GM18502 (cell line): ENCODE measurements at regions not wholly inside any gene's neighbourhood (a gene's known extent, or its start where the extent isn't known, plus 50 kb on each side); places are given as distances from the start of the nearest gene placed in this dataset.

ENCODE experiments used
- ATAC-seq: cut with Tn5 transposase; IDR thresholded peaks from one replicate; pipeline ENCODE4 v1.9.1; 2021; ENCODE audit warnings: mild to moderate bottlenecking; ENCODE audit not compliant: unreplicated experiment, poor library complexity

GRCh38 chr6:150813993-150814359 is 51.5 kb upstream of the MTHFD1L start:
- peak; percentile 70 for ATAC-seq
